Stimulated activated CD8-positive, alpha-beta memory T cell treated with anti-CD3 and anti-CD28 coated beads, Interleukin-4, amount 100 ng/mL, for 1 hour (primary cell): ENCODE measurements at regions not wholly inside any gene's neighbourhood (a gene's known extent, or its start where the extent isn't known, plus 50 kb on each side); places are given as distances from the start of the nearest gene placed in this dataset.

ENCODE experiments used
- DNase-seq, 2 donors: peaks; one replicate each; pipeline ENCODE4 v3.0.0-alpha.2; 2020; ENCODE audit warnings: low read depth in 2 of 2, low spot score in 1 of 2

DNA sequence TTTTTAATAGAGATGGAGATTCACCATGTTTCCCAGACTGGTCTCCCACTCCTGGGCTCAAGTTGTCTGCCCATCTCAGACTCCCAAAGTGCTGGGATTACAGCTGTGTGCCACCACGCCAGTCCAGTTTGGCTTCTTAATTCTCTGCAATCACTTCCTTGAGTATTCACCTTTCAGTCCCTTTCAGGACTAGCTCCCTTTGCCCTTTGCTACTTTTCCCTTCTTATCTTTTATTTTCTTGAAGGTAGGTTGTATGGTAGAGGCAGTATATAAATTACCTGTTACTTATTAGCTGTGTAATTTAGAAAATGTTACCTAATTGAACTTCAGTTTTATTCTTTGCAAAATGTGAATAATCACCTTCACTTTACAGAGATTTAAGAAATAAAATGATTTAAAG lies 285.8 kb downstream of the FGF9 start:
- no peak for DNase-seq

DNA sequence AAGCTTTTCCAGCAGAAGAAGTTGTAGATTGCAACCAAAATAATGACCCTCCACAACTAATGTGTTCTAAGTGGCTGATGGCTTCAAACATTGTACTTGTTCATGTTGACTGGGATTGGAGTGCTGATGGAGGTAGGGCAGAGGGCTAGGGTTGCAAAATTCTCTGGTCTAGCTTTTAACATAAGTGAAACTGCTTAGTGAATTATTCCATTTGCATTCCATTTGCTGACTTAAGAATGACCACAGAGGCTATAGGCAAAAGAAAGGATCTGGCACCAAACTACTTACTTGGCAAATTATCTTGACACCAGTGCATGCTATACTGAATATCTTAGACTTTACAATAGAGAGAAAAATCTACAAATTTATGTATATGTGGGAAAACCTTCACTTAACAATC lies 287.0 kb downstream of the FGF9 start:
- no peak for DNase-seq

DNA sequence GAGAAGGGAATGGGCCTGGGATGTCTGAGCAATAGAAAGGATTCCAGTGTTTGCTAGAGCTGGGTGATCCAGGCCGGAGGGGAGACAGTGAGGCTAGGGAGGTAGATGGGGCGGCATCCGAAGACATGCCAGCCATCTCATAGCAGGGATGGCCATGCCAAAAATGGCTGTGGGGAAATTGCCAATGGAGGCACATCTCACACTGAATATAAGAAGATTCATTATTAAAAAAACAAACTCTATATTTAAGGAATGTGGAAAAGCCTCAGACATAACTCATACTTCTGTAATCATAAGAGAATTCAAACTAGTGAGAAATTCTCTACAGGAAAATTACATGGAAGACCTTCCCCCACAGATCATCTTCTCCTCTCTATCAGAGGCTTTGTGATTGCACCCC lies 289.2 kb downstream of the FGF9 start:
- no peak for DNase-seq

DNA sequence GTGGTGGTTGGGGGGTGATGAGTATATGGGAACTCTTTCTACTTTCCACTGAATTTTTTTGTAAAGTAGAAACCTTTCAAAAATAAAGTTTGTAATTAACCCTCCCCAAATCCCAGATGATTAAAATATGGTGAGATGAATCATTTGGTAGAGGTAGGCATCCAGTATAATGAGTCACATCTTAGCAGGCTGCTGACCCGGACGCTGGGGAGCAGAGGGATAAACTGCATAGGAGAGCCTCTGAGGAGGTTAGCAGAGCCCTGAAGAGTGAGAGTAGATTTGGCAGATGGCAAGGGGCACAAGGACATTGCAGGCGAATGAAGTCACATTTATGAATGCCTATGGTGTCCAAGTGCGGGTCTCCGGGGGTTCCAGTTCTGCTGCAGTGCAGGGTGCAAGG lies 293.8 kb downstream of the FGF9 start:
- no peak for DNase-seq

DNA sequence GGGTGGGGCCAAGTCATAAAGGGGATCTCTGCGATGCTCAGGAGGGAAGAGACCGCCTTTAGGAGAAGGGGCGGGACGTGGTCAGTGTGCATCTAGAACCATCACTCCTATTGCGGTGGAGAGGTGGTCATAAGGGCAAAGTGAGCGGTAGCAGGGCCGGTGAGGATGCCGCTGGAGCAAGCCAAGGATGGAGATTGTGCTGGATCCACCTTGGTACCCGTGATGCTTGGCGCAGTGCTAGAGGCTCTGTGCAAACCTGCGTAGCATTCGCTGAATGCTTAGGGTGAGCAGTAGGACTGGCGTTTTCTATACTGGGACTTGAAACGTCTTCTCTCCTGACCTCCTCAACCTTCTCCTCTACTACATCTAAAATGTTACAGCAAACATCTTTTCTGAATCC lies 294.2 kb downstream of the FGF9 start:
- DNase-seq = no peak

DNA sequence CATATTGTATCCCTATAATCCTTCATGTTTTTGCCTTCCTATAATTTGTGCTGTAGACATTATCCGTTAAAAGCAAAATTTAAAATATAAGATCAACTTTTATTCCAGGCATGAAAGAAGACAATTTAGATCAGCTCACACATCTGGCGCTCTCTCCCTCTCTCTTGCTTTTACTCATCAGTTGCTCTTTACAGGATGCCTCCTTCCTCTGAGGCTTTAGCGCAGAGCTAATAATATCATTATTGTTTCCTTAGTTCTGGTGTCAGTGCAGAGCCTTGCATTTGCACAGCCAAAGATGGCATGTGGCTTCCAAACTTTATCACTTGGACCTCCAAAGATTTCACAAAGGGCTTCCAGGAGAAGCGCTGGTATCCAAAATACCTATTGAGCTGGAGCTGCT lies 295.1 kb downstream of the FGF9 start:
- no peak for DNase-seq

DNA sequence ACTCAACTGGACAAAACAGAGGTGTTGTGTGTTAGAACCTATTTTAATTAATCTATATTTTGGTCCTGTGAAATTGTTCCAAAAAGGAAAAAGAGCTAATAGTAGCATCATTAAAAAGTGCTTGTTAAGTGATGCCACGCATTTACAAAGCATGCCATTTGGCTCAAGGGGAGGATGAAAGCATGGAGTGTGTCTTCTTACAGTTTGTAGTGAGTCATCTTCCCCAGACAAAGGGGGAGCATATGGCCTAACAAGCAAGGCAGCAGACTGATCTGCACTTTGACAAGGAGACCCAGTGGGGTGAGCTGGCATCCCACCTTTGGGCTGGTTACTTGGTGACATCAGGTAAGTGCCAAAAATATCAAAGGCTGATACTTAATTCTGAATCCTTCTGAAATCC lies 297.0 kb downstream of the FGF9 start:
- DNase-seq = no peak

DNA sequence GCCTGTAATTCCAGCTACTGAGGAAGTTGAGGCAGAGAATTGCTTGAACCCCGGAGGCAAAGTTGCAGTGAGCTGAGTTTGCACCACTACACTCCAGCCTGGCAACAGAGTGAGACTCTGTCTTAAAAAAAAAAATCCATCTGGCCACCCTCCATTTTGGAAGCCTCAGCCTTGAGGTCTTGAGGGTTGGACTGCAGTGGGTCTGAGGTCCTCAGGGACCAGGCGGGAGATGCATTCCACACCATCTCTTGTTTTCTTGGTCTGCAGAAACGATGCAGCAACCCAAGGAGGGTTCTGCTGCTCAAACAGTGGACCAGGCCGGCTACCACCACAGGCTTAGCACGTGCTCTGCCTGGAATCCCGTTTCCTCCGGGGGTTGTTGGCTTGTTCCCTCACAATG lies 299.3 kb downstream of the FGF9 start:
- DNase-seq = no peak

DNA sequence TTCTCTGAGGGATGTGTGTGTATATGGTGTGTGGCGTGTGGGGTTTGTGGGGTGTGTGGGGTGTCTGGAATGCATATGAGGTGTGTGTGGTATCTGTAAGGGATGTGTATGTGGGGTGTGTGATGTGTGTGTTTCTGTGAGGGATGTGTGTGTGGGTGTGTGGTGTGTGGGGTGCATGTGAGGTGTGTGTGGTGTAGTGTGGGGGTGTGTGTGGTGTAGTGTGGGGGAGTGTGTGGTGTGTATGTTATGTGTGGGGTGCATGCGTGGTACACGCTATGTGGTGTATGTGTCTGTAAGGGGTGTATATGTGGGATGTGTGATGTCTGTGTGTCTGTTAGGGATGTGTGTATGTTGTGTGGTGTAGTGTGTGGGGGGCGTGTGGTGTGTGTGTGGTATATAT lies 300.0 kb downstream of the FGF9 start:
- DNase-seq = no peak

DNA sequence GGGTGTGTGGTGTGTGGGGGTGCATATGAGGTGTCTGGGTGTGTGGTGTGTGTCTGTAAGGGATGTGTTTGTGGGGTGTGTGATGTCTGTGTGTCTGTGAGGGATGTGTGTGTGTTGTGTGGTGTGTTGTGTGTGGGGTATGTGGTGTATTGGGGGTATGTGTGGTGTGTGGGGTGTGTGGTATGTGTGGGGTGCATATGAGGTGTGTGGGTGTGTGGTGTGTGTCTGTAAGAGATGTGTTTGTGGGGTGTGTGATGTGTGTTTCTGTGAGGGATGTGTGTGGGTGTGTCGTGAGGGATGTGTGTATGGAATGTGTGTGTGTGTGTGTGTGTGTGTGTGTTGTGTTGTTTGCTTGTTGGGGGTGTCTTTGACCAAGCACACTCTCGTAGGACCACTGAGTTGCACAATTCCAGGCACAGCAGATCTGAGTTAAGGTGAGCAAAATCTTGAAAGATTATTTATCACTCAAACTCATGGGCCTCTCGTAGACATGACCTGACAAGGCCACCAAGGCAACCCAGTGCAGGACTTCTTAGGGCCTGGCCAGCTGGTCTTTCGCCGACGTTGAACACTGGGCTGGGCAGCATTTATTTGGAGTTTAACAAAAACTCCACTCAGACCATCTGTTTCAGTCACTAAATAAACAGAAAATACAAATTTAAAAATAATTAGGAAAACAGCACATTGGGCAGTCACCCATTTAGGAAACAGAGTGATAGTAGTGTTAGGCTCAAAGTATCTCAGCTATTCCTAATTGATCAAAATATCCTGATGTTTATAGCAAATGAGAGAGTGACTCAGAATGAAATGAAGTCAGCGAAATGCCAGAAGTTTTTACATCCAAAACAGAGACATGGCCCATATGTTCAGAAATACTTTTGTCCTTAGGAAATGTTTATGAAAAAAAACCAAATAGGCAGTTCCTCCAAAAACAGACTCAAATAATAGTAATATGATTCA lies 301.1 kb downstream of the FGF9 start:
- DNase-seq = no peak

DNA sequence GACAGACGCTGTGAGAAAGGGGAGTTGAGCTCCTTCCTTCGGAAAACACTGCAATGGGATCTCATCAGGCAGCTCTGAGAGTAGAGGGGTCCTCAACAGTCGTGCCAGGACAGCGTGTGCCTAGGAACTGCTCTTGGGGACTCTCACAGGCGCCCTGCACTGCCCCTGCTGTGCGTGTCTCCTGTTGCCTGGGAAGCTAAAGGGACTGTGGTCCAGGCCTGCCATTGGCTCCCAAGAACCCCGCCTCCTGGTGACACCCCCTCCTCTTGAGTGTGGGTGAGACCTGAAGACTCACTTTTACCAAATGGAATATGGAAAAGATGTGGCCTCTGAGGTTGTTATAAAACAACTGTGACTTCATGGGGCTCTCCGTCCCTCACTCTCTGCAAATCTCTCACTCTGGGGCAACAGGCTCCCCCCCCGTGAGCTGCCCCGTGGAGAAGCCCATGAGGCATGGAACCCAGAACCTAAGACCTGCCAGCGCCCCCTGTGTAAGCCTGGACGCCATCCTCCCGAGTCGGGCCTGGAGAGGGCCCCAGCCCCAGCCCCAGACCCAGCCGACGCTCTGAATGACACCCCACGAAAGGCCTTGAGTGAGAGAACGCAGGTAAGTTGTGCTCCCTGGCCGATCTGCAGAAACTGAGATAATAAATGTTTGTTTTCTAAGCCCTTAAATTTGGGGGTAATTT lies 302.7 kb downstream of the FGF9 start:
- no peak for DNase-seq

DNA sequence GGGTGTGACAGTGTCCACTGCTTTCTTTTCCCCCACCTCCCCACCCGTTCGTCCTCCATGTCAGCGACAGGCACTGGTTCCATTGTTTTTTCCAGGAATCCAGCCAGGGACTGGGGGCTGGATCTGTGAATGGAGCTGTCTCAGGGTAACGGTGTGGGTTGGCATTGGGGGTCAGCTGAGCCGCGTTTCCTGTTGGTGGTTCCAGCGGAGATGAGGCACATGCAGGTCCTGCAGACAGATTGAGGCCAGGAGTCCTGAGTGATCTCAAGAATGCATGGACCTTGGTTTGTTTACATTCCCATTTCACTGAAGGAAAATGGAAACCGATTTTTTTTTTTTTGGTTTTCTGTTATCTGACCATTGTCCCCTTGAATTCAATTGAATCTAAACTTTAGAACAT lies 303.9 kb downstream of the FGF9 start:
- no peak for DNase-seq

DNA sequence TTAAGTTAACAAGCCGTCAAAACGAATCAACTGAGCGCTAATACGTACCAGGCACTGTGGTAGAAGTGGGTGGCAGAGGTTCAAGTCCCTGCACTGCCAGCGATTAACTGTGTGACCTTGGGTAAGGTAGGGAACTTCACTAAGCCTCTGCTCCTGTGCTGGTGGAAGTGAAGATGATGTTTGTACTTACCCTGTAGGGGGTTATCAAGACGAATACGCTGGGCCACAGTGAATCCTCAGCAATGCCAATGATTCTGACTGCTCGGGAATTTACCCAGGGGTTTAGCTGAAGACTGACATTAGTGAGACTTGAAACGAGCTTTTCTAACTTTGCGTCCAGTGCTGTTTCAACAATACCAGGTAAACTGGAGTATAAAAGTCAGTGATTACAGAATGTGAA lies 305.3 kb downstream of the FGF9 start:
- no peak for DNase-seq

DNA sequence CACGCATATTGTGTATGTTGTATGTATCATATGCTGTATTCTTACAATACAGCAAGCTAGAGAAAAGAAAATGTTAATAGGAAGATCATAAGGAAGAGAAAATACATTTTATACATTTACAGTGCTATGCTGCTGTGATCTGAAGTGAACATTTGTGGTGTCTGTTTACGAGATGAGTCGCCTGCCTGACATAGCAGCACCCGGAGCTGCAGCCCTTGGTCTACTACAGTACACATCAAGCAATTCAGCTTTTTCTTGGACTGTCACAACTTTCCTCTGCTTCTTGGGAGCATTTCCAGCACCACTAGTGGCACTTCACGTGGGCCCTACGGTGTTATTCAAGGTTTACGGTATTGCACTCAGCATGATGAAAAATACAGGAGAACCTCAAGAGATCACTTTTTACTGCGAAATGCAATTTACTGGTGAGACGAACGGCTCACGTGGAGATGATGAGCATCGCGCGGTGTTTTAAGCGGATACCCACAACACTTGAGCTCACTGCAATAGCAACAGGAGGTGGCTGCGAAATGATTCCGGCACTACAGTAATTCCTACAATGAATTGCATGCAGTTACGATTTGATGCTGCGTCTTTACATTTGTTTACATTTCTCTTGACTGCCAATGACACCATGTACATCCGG lies 308.4 kb downstream of the FGF9 start:
- DNase-seq = no peak

DNA sequence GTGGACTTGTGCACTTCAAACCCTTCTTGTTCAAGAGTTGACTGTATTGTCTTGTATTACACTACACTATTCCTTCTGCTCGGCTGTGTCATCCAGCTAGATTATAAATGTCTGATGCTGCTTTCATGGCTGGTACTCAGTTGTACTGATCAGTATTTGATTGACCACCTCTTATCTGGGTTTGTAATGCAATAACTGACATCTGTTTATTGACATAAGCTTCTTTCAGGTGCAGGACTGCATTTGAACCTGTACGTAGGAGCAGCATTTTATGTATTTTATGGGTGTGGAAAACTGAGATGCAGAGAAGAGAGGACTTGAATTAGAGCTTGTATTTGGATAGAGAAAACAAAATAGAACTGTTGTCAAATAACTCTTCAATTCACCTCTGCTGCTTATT lies 309.2 kb downstream of the FGF9 start:
- no peak for DNase-seq

DNA sequence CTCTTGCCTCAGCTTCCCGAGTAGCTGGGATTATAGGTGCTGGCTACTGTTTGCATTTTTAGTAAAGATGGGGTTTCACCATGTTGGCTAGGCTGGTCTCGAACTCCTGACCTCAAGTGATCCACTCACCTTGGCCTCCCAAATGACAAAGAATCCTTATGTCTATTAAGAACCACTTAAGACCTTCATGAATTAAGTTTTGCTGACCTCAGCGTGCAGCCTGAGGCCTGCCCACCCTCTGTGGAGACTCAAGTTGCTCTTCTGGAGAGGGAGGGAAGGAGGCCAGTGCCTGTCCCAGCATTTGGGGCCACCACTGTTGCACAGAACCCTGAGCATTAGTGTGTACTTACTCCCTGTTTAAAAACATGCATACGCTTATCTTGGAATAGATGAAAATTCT lies 313.3 kb downstream of the FGF9 start:
- no peak for DNase-seq

DNA sequence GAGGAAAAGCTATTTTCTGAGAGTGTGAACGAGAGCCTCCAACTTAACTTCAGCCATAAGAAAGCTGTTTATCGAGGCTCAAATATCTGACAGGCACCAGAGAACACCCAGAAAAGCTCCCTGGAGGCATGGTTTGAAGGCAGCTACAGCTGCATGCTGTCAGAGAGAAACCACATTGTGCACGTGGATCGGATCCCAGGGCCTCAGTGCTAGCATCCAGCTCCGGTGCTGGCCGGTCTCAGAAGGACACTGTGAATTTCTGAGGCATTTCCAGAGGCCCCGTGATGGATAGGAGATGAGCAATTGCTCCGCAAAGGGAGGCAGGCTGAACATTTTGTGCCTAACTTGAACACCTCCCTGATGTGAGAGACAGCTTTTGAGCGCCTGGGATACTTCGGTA lies 315.7 kb downstream of the FGF9 start:
- DNase-seq = no peak

DNA sequence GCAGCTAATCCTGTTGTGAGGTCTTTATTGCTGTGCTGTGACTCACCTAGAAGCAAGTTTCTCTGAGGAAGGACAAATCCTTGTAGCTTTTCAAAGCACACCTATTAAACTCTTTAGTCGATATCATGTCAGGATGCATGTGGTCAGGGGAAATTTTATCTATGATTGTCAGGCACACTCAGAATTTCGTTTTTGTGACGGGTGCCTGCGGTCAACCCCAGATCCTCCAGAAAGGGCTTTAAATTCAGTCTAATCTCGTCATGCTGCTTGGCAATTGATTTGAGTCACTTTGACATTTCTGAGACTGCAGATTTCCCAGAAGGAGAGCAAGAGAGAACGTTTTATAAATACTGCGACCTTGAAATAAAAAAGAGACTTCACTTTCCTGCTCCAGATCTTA lies 316.9 kb downstream of the FGF9 start:
- no peak for DNase-seq

DNA sequence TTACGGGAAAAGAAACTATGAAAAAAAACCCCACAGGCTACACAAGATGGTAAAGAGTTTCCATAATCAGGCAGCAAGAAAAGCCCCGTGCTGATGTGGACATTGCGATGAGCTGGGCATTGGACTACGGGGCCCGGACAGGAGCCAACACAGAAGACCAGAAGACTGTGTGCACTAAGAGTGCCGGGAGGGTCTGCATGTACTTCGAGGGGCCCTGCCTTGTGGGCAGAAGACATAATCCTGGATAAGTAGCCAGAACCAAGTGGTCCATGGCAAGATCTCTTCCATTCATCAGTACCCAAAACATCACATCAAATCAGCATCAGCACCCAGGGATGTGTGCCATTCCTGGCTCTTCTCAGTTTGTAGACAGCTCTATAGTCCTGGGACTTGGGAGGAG lies 317.8 kb downstream of the FGF9 start:
- DNase-seq = no peak

DNA sequence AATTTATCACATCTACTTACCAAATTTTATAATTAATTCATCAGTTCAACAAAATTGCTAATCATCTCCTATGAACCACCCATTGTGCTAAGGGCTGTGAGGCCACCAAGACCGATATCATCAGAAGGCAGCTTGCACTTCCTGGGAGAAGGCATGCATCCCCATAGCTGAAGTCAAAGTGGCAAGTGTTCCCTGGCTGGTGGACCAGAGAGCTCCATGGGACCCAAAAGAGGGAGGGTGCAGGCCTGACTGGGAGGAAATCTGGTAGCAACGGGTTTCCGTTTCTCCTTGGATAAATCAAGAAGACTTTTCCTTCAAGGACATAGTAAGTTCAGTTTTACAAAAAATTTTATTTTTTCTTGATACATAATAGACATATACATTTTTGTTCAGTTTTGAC lies 325.2 kb downstream of the FGF9 start:
- DNase-seq = no peak

DNA sequence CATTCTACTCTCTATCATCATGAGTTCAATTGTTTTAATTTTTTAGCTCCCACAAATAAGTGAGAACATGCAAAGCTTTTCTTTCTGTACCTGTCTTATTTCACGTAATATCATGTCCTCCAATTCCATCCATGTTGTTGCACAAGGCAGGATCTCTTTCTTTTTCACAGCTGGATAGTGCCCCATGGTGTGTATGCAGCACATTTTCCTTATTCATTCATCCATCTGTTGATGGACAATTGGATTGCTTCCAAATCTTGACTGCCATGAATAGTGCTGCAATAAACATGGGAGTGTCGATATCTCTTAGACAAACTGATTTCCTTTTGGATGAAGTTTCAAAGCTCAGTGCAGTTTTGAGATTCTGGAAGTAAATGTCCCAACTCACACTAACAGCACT lies 326.9 kb downstream of the FGF9 start:
- no peak for DNase-seq

DNA sequence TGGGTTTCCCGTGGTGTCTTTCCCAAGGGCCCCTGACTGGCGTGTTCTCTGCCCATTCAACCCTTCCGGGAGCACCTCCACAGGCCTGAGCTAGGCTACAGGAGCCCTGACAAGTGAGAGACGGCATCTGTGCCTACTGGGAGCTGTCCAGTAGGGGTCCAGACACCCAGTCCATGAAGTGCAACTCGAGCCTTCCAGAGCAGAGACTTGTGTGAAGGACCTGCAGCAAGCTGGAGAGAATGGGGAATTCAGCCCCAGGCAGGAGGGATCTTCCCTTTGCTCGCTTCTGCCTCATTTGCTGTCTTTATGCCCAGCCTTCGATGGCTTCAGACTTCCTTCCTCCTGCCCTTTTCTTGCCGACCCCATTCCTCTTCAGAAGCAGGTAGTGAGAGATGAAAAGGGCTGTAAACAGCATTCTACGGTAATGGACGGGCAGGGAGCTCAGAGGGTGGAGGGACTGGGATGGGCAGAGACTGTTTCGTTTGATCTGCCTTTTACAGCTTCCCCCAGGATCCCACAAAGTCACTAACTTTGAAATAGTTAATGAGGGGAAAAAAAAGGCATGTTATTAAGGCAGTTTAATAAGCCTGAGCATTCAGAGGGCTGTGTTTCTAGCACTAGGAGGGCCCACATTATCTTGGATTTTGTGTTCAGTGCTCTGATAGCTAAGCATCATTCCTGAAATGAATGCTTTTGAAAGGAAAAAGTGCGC lies 327.6 kb downstream of the FGF9 start:
- no peak for DNase-seq
